ENCODE measurements at regions not wholly inside any gene's neighbourhood (a gene's known extent, or its start where the extent isn't known, plus 50 kb on each side); places are given as distances from the start of the nearest gene placed in this dataset.

GRCh38 chrX:45954026-45954425 is 591.2 kb downstream of the ZNF674 start (continued):
- TF ChIP-seq ZKSCAN8 (CRISPR knock-in tag; IDR thresholded peaks at IDR 0.05; ENCODE audit: borderline replicate concordance) = no peak
- TF ChIP-seq HOXA9 (CRISPR knock-in tag; IDR thresholded peaks at IDR 0.05; ENCODE audit: borderline replicate concordance) = no peak
- TF ChIP-seq AGO1 (IDR thresholded peaks at IDR 0.05; ENCODE audit: low read depth, low read length, poor library complexity, severe bottlenecking) = no peak
- TF ChIP-seq ATRX (CRISPR knock-in tag; IDR thresholded peaks at IDR 0.05; ENCODE audit: borderline replicate concordance) = no peak

- in situ Hi-C loops (cut with HindIII; ENCODE audit: extremely low pct_ligation_motif_present, low pct_unique_long_range_greater_than_20kb) = no loop called here
Measured at GRCh38 chrX:45952030-45952429, 593.2 kb downstream of the ZNF674 start.

GRCh38 chrX:45935408-45935807 is 609.8 kb downstream of the ZNF674 start:
- Histone ChIP-seq H3K4me1 (ENCODE audit: insufficient read depth, low read length) (peaks cover 8% of the 10 kb centered on the region; the same call in 1 of the 2 replicates), H3K4me2 (ENCODE audit: low read depth, low read length) (no peak overlapping the region), H3K9me3 (ENCODE audit: low read length) (no peaks in the 10 kb centered on the region), H4K20me1 (ENCODE audit: insufficient read depth, low read length) (no peaks in the 10 kb centered on the region), H3K27ac (ENCODE audit: extremely low read length, insufficient read depth, low read length) (no peak overlapping the region), H3K9ac (ENCODE audit: insufficient read depth, low read depth, low read length) (no peak overlapping the region), H3K27me3 (ENCODE audit: control insufficient read depth in 1 of 2, insufficient read depth in 2 of 2, low read length in 2 of 2) (no peaks in the 10 kb centered on the region), H3K79me2 (ENCODE audit: insufficient read depth, low read length) (no peaks in the 10 kb centered on the region), H3K36me3 (replicated peaks in 1 of 2; ENCODE audit: control insufficient read depth in 1 of 2, insufficient read depth in 2 of 2, low read length in 2 of 2) (no peaks in the 10 kb centered on the region), H2AFZ (ENCODE audit: low read length) (no peak overlapping the region), H3K4me3 (replicated peaks in 1 of 3; ENCODE audit: insufficient read depth in 1 of 3, low read depth in 2 of 3, low read length in 3 of 3) (no peak overlapping the region)
- ChIA-PET POLR2A (no interaction called here), CTCF (ENCODE audit: low intra/inter-chr PET ratio, low total read pairs) (no interaction called here)
- in situ Hi-C loops (cut with HindIII; ENCODE audit: extremely low pct_ligation_motif_present, low pct_unique_long_range_greater_than_20kb) (no loop called here), intact Hi-C loops (cut with micrococcal nuclease; ENCODE audit: unreplicated experiment) (no loop called here)
- FAIRE-seq (no peak), ATAC-seq (no peak), DNase-seq (ENCODE audit: low spot score) (no peak)
- BruUV-seq (replicated peaks) = no TSS peak
- TF ChIP-seq POGZ (CRISPR knock-in tag; IDR thresholded peaks at IDR 0.05) (no peak), AFF4 (CRISPR knock-in tag; IDR thresholded peaks at IDR 0.05) (no peak), TAF15 (IDR thresholded peaks at IDR 0.05; ENCODE audit: low read depth, low read length, poor library complexity, severe bottlenecking) (no peak), MATR3 (CRISPR knock-in tag; IDR thresholded peaks at IDR 0.05) (no peak), PCBP1 (IDR thresholded peaks at IDR 0.05; ENCODE audit: borderline replicate concordance, low read depth, low read length) (no peak), ZNF770 (CRISPR knock-in tag; IDR thresholded peaks at IDR 0.05) (no peak), TSC22D2 (CRISPR knock-in tag; IDR thresholded peaks at IDR 0.05; ENCODE audit: borderline replicate concordance) (no peak)

More at GRCh38 chrX:45952030-45952429, 593.2 kb downstream of the ZNF674 start:
- TF ChIP-seq ZFP36L1 (CRISPR knock-in tag; IDR thresholded peaks at IDR 0.05) = no peak
- peak; percentile 23; the same call in 1 of the 2 replicates for TF ChIP-seq STAG1 (CRISPR knock-in tag; IDR thresholded peaks at IDR 0.05)
- H3K36me3 ChIP-seq (replicated peaks in 1 of 2; ENCODE audit: control insufficient read depth in 1 of 2, insufficient read depth in 2 of 2, low read length in 2 of 2) = no peaks in the 10 kb centered on the region
- no peak for DNase-seq (ENCODE audit: low spot score)
- H4K20me1 ChIP-seq (ENCODE audit: insufficient read depth, low read length) = no peaks in the 10 kb centered on the region
- POLR2A ChIA-PET = interaction anchor here (0.7 kb wide), 1 partner anchor 300 kb away, joined by 4 read pairs; no protein-coding TSS in a partner anchor
- no peak overlapping the region for H3K4me2 ChIP-seq (ENCODE audit: low read depth, low read length)
- H2AFZ ChIP-seq (ENCODE audit: low read length) = no peak overlapping the region
- intact Hi-C loops (cut with micrococcal nuclease; ENCODE audit: unreplicated experiment) = no loop called here
- no peak overlapping the region for H3K4me3 ChIP-seq (replicated peaks in 1 of 3; ENCODE audit: insufficient read depth in 1 of 3, low read depth in 2 of 3, low read length in 3 of 3)
- no peaks in the 10 kb centered on the region for H3K4me1 ChIP-seq (ENCODE audit: insufficient read depth, low read length)
- CTCF ChIA-PET (ENCODE audit: low intra/inter-chr PET ratio, low total read pairs) = no interaction called here
- no peaks in the 10 kb centered on the region for H3K79me2 ChIP-seq (ENCODE audit: insufficient read depth, low read length)
- peak; percentile 50; the same call in 1 of the 3 replicates for ATAC-seq
- no peak overlapping the region for H3K9ac ChIP-seq (ENCODE audit: insufficient read depth, low read depth, low read length)
- H3K9me3 ChIP-seq (ENCODE audit: low read length) = no peaks in the 10 kb centered on the region
- H3K27ac ChIP-seq (ENCODE audit: extremely low read length, insufficient read depth, low read length) = no peak overlapping the region
- no peaks in the 10 kb centered on the region for H3K27me3 ChIP-seq (ENCODE audit: control insufficient read depth in 1 of 2, insufficient read depth in 2 of 2, low read length in 2 of 2)
- FAIRE-seq = no peak
- no TSS peak for BruUV-seq (replicated peaks)
- 75% methylated on average over 1 of the region's 2 CpGs for WGBS (ENCODE audit: low lambda C conversion rate)
